GM23338 (cell line): ENCODE measurements at regions not wholly inside any gene's neighbourhood (a gene's known extent, or its start where the extent isn't known, plus 50 kb on each side); places are given as distances from the start of the nearest gene placed in this dataset.

ENCODE experiments used
- CREB1 ChIP-seq: fragments of 250-450 bp; sonication (Bioruptor Pico); IDR thresholded peaks from 2 replicates; pipeline ENCODE4 v1.5.0; 2020; ENCODE audit warnings: low read depth, mild to moderate bottlenecking, moderate library complexity
- CTCF ChIP-seq, 2 experiments: fragments of 200-600 bp in 1 of 2; sonication (generic) in 1 of 2; conservative IDR thresholded peaks; 2 replicates each; pipeline versions ENCODE4 v1.5.1 to v1.6.1; 2016 to 2017; ENCODE audit warnings: antibody characterized with exemption in 2 of 2, low read depth in 2 of 2, mild to moderate bottlenecking in 2 of 2, moderate library complexity in 1 of 2
- EZH2 ChIP-seq: fragments of 200-600 bp; sonication (generic); IDR thresholded peaks from one replicate; pipeline ENCODE4 v1.8.0; 2017; ENCODE audit warnings: antibody characterized with exemption, mild to moderate bottlenecking, low read depth; ENCODE audit not compliant: unreplicated experiment
- EZH2phosphoT487 ChIP-seq: fragments of 200-600 bp; sonication (generic); IDR thresholded peaks from one replicate; pipeline ENCODE4 v1.8.1; 2018; ENCODE audit warnings: antibody characterized with exemption; ENCODE audit not compliant: unreplicated experiment
- JUNB ChIP-seq: IDR thresholded peaks from one replicate; pipeline ENCODE4 v1.6.1; 2016; ENCODE audit warnings: antibody characterized with exemption; ENCODE audit not compliant: unreplicated experiment
- NANOG ChIP-seq: IDR thresholded peaks from 2 replicates; pipeline ENCODE4 v1.6.1; 2016; ENCODE audit warnings: antibody characterized with exemption, borderline replicate concordance
- POLR2AphosphoS5 ChIP-seq: IDR thresholded peaks from 2 replicates; pipeline ENCODE4 v1.6.1; 2016; ENCODE audit warnings: antibody characterized with exemption, low read depth

DNA sequence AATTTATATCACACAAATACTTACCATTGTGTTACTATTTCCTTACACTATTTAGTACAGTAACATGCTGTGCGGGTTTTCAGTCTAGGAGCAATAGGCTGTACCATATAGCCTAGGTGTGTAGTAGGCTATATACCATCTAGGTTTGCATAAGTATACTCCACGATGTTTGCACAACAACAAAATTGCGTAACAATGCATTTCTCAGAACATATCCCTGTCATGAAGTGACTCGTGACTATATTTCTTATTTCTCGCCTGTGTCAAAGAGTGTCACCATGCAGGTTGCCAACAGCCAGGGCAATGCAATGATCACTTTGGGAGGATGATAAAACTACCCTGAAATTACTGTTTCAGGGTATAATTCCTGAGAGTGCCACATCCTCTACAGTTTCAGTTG is 65.6 kb upstream of the CD180 start:
- no peak for TF ChIP-seq CTCF (conservative IDR thresholded peaks at IDR 0.05; ENCODE audit: low read depth in 2 of 2)
- TF ChIP-seq EZH2 = no peak
- no peak for TF ChIP-seq JUNB
- TF ChIP-seq POLR2AphosphoS5 = no peak
- TF ChIP-seq NANOG = no peak
- TF ChIP-seq CREB1 (CRISPR knock-in tag) = no peak
- no peak for TF ChIP-seq EZH2phosphoT487
